Body of pancreas (tissue), 4 donors: ENCODE measurements at regions not wholly inside any gene's neighbourhood (a gene's known extent, or its start where the extent isn't known, plus 50 kb on each side); places are given as distances from the start of the nearest gene placed in this dataset.

Source experiments
- POLR2A ChIP-seq, 3 donors: fragments of 450-650 bp; IDR thresholded peaks; one replicate each; pipeline ENCODE4 v1.6.1; 2016; ENCODE audit warnings: antibody characterized with exemption in 3 of 3, mild to moderate bottlenecking in 2 of 3
- TF ChIP-seq, protein P1 (sequence below), 7 experiments: fragments of 450-650 bp in 4 of 7; fragments of 200-600 bp in 3 of 7; sonication (generic) in 3 of 7; IDR thresholded peaks; one replicate each; pipeline ENCODE4 v1.5.1; 2016 to 2019; ENCODE audit warnings: antibody characterized with exemption in 7 of 7

DNA sequence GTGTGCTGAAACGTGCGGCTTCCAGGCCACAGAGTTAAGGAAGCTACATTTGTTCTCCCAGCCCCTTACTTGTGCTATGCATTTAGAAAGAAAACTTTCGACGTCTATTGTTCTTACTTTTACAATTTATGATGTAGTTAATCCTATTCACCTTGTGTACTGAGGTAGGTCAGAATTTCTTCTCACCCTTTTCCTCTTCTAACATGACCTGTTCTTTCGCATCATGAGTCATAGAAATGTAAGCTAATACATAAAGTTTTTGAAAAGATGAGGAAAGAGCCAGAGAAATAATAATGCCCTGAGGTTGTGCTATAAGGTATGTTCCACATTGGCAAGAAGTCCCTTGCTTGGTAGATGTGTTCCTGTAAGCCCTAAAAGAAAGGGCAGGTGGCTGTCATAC, 298.3 kb downstream of the TRIML1 start:
- TF ChIP-seq, protein P1, sequence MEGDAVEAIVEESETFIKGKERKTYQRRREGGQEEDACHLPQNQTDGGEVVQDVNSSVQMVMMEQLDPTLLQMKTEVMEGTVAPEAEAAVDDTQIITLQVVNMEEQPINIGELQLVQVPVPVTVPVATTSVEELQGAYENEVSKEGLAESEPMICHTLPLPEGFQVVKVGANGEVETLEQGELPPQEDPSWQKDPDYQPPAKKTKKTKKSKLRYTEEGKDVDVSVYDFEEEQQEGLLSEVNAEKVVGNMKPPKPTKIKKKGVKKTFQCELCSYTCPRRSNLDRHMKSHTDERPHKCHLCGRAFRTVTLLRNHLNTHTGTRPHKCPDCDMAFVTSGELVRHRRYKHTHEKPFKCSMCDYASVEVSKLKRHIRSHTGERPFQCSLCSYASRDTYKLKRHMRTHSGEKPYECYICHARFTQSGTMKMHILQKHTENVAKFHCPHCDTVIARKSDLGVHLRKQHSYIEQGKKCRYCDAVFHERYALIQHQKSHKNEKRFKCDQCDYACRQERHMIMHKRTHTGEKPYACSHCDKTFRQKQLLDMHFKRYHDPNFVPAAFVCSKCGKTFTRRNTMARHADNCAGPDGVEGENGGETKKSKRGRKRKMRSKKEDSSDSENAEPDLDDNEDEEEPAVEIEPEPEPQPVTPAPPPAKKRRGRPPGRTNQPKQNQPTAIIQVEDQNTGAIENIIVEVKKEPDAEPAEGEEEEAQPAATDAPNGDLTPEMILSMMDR (IDR thresholded peaks at IDR 0.05) = no peak
- TF ChIP-seq POLR2A (IDR thresholded peaks at IDR 0.05) = no peak
